Vagina (tissue), 2 donors: ENCODE measurements at regions not wholly inside any gene's neighbourhood (a gene's known extent, or its start where the extent isn't known, plus 50 kb on each side); places are given as distances from the start of the nearest gene placed in this dataset.

Experiments
- POLR2AphosphoS5 ChIP-seq, 2 donors: sonication (generic); formaldehyde crosslinking; IDR thresholded peaks; one replicate each; pipeline ENCODE4 v1.9.0; 2017; ENCODE audit warnings: antibody characterized with exemption in 2 of 2, mild to moderate bottlenecking in 2 of 2, low read depth in 1 of 2; ENCODE audit not compliant: insufficient read depth in 1 of 2
- TF ChIP-seq, protein P1 (sequence below), 3 experiments: fragments of 450-650 bp in 2 of 3; fragments of 200-600 bp in 1 of 3; sonication (generic) in 1 of 3; IDR thresholded peaks; one replicate each; pipeline ENCODE4 v1.5.1; 2017 to 2019; ENCODE audit warnings: antibody characterized with exemption in 3 of 3, mild to moderate bottlenecking in 2 of 3, moderate library complexity in 2 of 3

DNA sequence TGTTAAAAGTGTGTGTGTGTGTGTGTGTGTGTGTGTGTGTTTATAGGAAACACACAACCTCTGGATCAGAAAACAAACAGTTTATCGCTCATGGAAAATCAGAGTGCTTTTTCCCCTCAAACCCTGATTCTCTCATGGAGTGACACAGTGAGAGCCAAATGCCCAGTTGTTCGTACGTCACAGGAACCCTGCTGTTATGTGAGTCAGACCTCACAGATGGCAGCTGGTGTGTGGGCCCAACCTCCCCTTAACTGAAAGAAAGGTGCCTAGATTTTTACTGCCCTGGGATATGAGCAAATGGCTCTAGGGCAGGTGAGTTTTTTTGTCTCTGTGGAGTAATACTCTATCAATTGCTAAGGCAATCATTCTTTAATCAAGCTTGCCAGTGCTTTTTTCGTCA lies 1788.1 kb downstream of the BRINP3 start:
- TF ChIP-seq POLR2AphosphoS5 (IDR thresholded peaks at IDR 0.05; ENCODE audit: insufficient read depth in 1 of 2, low read depth in 1 of 2): no peak
- TF ChIP-seq, protein P1, sequence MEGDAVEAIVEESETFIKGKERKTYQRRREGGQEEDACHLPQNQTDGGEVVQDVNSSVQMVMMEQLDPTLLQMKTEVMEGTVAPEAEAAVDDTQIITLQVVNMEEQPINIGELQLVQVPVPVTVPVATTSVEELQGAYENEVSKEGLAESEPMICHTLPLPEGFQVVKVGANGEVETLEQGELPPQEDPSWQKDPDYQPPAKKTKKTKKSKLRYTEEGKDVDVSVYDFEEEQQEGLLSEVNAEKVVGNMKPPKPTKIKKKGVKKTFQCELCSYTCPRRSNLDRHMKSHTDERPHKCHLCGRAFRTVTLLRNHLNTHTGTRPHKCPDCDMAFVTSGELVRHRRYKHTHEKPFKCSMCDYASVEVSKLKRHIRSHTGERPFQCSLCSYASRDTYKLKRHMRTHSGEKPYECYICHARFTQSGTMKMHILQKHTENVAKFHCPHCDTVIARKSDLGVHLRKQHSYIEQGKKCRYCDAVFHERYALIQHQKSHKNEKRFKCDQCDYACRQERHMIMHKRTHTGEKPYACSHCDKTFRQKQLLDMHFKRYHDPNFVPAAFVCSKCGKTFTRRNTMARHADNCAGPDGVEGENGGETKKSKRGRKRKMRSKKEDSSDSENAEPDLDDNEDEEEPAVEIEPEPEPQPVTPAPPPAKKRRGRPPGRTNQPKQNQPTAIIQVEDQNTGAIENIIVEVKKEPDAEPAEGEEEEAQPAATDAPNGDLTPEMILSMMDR (IDR thresholded peaks at IDR 0.05): no peak
